Stimulated activated CD4-positive, alpha-beta T cell treated with anti-CD3 and anti-CD28 coated beads, TNF-alpha, amount 100 ng/mL, for 48 hours (primary cell): ENCODE measurements at regions not wholly inside any gene's neighbourhood (a gene's known extent, or its start where the extent isn't known, plus 50 kb on each side); places are given as distances from the start of the nearest gene placed in this dataset.

Experiments
- DNase-seq, 3 donors: peaks; one replicate each; pipeline ENCODE4 v3.0.0-alpha.2; 2020; ENCODE audit warnings: low read depth in 3 of 3

DNA sequence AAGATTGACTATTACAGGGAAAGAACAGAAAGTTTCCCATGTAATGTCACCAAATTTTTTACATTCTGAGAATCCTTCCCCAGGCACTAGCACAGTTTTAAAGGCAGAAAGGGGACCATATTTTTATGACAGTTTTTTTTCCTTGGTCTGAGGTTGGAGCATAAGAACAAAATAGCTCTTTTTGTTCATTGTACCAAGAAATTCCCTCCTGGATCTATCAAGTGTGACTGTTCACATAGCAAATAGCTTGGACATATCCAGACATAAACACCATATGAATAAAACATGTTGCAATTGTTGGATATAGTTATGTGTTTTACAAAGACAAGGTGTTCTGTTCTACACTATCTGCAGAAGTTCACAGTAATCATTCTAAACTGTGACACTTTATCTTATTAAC lies 182.4 kb upstream of the ADGRL2 start:
- DNase-seq: no peak

DNA sequence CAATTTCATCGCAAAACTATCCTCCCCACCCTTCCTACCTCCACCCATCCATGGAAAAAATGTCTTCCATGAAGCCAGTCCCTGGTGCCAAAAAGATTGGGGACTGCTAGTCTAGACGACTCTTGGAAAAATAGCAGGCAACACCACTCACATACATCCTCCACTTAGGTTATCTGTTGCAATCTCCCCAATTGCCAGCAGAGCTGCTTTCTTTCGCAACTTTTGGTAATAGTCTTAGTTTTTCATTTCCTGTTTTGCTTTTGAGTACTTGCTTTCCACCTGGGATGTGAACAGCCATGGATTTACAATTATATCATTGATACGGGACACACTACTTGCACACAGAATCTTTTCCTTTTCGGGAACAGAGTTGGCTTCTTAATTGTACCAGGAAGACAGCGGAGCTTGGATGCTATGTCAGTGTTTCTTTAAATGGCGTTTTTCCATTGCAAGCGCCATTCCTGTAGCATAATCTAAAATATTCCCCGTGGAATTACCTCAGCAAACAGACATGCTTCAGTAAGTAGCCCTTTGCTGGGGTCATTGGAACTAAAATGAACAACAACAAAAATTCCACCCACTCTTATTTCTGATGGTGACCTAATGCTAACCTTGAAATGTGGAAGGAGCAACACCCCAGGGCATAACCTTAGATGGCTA lies 183.3 kb upstream of the ADGRL2 start:
- DNase-seq: no peak

DNA sequence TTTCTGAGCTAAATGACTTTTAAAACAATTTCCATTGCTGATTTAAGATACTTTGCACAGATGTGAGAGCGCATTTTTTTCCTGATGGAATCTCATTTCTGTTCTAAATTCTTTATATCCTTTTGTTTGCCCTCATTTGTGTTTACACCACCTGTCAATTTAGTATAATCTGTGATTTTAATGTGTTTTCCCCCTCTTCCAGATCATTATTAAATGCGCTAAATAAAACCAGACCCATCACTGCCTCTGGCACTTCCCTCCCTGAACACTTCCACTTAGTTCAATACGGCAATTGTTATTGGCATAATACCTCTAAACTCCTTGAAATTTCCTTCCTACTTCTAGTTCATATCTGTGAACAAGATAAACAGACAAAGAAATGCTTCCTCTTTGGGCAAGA lies 186.9 kb upstream of the ADGRL2 start:
- no peak for DNase-seq

DNA sequence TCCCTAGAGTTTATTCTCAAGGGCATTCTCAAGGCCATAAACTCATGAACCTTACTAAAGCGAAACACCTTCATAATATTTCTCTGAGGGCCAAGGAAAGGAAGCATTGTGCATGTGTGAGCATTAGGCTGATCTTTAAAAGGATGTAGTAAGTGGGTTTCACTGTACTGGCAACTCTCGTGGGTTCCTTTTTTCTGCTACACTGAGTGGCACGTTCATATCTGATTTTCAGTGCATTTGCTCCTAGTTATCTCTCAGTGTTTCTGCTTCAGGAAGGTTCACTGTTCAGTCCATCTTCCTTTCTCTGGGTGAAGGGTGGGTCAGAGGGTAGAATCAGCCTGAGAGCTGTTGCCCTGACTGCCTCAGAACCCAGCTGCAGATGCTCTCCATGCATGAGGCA lies 192.8 kb upstream of the ADGRL2 start:
- DNase-seq: no peak

DNA sequence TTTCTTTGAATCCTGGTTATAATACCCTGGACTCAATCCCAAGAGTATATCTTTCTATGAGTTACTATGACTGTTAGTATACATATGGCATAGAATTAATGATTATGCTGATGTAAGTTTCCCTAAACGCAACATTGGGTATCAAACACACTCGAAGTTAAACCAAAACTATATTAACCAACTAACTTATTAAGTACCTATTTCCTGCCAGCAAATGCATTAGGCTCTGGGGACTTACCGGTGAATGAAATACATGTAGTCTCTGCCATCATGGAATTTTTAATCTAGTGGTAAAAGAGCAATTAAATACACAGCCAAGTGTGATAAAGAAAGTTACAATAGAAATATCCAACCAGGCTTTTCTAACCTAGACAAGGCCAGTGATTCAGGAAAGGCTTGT lies 193.6 kb upstream of the ADGRL2 start:
- DNase-seq: no peak

DNA sequence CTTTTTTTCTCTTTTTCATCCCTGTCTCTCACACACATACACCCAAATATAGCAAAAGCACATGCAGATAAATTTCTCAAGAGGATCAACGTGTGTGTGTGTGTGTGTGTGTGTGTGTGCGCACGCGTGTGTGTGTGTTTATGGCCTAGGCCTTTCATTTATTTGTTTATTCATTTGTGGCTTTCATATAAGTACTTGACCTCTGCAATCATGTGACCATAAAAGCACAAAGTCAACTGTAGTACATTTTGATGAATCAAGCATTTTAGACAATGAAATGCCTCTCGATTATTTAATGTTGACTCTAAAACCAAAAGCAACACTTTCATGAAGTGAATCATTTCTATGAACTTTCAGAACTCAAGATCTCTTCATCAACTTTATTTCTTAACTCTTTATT lies 194.1 kb upstream of the ADGRL2 start:
- no peak for DNase-seq

DNA sequence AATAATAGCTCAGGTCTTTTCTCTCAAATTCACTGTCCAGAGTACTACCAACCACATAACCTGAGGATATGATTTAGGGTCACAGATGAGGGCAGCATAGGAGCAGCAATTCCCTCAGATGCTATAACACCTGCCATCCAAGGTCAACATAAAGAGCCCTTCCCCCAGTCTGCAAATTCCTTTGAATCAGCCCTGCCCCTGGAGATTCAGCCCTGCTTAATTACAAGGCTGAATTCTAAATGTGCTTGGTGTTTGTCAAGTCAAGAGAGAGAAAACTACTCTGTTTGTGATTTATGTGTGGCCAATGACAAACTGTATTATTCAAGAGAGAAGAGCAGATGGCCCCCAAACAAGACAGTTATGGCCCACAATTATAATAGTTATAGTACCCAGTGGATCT lies 195.7 kb upstream of the ADGRL2 start:
- DNase-seq: no peak

DNA sequence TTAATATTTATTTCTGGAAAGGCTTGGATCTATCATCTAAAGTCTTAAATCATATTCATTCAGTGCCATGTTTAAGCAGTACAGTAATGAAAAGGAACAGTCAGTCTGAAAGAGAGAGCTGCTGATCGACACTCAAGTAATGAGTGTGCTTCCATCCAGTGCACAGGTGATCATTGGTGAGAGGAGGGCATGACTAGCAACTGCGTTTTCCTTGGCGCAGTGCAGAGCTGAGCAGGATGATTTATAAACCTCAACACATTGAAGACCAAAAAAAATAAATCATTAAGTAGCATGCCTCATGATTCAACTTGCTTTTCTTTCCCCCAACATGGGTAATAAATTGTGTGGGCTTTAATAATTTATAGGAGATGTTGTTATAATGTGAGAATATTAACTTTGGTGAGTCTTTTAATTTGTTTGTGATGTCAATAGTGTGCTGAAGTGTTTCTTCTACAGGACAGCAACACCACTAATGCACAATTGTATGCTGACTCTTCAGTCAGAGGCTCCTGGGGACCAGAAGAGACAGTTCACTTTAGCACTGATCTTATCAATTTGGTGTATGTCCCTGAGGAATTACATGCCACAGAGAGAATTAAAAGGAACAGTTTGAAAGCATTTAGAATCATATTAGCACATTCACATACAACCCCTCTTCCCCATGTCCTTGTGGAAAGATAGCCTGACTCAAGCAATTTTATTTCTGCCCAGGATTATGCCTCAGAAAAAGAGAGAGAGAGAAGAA lies 199.7 kb upstream of the ADGRL2 start:
- DNase-seq: no peak

DNA sequence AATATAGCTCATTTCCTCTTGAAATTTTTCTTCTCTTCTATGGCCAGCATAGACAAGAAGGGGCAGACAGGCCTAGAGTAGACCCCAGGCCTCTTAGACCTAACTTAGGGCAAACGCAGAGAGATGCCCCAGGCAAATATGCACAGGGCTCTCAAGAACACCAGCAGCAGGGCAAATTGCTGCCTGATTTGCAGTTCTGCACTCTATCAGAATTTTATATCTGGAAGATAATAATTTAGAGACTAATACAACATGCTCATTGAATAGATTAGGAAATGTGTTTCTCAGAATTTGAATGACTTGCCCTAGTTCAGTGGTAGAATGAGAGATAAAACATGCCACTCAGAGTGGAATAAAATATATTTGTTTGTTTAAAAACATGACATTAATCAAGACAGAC lies 200.4 kb upstream of the ADGRL2 start:
- no peak for DNase-seq

DNA sequence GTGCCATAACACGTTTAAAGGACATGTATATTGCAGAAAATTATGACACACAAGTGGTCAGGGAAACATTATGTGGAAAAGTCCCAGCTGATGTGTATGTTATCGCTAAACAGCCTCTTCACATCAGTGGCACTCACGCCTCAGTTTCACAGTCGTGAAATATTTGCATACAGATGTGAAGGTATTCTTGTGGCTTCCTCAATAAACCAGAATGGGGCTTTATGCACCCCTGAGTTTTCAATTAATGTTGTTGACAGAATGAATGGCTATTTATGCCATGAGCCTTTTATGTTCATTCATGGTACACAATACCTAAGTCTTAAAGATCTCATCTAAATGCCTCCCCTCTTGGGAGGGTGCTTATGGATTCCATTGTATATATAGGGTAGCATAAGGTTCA lies 202.1 kb upstream of the ADGRL2 start:
- DNase-seq: no peak

DNA sequence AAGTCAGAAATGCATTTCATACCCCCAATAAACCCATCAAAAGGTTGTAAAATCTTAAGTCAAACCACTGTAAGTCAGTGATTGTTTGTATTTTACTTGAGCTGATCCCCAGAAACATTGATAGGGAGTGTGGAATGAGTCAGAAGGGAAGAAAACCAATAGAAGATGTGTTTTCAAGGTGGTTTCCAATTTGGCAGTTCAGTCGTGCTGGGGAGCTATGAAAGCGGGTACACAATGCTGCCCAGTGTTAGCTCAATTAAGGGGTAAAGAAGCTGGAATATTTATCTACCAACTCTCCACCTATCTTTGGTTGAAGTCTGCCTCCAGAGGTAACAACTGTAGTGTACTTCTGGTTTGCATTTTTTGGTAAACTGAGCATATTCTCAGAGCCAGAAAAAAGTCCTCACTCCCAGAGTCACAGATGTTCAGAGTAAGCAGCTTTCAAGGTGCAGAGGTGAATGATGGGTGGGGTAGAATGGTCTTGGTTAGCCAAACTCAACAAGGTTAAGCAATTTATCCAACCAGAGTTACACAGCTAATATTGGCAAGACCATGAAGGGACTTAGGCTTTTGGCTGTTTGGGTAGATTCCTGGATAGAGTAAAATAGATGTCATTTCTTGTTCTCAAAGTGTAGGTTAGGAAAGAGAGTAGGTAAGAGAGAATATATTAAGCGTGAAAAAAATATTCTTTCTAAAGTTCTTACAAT lies 202.9 kb upstream of the ADGRL2 start:
- DNase-seq: no peak

DNA sequence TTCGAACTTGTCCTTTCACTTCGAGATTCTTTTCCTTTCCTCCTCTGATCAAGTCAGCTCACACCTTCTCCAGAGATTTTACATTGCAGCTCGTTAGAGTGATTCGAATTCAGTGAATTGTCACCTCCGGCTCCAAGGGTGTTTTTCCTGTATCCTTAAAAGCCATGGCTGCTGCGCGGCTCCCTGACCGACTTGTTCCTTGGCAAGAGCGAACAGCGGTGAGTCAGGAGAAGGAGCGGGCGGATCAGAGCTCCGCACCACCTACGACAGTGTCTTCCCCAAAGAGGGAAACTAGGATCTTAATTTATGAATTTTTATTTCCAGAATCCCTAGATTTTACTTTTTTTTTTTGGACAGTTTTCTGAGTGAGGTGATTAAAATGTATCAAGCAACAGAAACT lies 204.4 kb upstream of the ADGRL2 start:
- DNase-seq: no peak

DNA sequence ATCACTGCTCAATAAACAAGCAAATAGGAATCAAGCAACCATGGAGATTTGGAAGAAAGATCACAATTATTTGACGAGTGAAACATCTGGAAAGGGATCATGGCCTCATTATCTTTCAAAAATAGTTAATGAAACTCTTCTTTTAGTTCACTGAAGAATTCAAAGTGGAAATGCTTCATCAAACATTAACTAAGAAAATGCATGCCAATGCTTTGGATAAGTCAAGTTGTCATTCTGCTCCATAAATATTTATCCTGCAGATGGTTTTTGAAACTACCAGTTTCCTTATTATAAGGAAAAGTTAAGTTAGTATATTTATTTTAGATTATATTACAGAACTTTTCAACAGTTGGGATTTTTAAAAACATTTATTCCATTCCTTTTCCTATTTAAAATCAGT lies 206.5 kb upstream of the ADGRL2 start:
- DNase-seq: no peak

DNA sequence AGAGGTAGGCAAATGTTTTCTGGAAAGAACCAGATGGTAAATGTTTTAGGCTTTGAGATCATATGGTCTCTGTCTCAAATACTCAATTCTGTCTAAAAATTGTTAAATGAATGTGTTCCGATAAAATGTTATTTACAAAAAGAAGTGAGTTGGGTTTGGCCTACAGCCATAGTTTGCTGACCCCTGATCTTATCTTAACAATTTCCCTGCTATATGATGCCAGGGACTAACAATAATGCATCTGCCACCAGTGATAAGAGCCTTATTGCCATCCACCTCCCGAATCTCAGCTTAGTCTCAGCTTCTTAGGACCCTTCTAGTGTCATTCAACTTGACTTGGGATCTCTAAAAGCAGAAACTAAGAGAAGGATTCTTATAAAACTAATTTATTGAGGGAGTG lies 208.5 kb upstream of the ADGRL2 start:
- DNase-seq: no peak

DNA sequence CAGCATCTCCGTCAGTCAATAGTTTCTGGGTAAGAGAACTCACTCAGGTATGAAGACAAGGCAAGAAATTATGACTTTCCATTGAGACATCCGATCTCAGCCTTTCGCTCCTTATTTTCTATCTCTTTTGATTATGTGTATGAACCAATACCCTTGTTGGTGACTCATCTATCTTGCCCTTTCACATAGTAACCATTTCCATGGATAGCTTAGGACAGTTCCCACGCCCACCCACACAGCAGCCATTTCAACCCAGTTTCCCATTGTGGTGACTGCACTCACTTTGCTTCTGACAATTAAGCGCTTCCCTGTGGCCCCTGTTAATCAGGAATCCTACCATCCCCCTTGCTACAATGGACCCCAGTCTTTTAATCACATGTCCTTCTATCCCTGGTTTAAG lies 210.6 kb upstream of the ADGRL2 start:
- DNase-seq: no peak

DNA sequence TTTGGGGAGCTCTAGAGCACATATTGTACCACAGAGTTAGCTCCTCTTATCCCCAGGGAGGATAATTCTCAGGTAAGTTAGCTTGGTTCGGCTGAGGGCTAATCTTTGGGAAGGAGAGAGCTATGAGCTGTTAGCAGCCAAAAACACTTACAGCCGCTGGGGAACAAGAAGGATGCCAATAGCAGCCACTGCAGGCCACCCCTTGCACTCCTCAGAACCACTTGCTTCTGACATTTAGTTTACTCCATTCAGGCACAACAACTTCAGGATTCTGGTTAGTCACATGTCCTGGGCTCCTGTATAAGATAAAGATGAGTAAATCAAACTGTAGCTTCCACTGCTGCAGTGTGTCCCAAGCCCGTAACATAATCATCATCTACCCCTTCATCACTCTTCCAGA lies 212.6 kb upstream of the ADGRL2 start:
- DNase-seq: no peak

DNA sequence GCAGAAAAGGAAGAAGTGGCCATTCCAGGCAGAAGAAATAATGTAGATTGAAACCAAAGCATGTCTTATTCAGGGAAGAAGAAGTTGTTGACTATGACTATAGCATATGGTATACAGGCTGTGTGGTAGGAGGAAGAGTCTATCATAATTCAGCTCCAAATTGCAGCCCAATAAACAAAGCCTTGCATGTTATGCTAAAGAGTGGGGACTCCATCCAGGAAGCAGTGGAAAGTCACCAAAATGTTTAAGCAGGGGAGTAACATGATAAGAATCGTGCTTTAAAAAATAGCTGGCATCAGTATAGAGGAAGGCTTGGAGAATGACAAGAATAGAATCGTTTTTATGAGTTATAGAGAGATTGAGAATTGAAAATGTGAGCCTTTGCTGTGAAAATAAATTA lies 213.3 kb upstream of the ADGRL2 start:
- DNase-seq: no peak

DNA sequence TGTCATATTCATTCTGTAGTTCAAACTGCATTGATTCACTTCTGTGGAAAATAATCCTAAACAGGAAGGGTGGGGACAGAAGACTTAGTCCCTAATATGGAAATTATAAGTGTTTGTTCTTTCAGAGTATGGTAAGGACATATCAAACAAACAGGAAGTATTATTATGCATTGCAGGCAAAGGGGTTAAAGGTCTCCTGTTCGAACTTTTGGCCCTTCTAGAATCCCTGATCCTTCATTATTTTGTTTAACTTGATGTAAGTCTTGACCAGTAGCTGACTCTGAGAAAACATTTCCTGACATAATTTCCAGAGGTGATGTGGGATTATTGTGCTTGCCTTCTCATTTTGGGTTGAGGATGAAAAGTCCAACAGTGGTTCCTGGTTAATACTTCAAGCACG lies 215.4 kb upstream of the ADGRL2 start:
- DNase-seq: no peak

DNA sequence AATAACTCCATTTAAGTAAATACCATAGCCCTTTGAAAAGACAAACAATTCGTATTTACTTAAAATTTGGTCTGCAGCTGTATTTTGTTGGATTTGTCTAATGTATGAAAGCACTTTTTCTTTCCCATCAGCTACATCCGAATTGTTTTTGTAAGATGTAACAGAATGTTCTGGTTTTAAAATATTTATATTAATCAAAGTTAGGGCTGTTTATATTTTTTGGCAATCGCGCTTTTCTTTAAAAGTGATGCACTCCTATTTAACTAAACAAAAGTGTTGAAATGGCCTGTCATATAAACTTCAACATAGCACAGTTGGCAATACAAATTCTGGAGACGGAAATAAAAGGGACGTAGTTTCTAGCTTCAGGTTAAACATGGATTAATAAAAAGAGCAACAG lies 216.3 kb upstream of the ADGRL2 start:
- DNase-seq: no peak

DNA sequence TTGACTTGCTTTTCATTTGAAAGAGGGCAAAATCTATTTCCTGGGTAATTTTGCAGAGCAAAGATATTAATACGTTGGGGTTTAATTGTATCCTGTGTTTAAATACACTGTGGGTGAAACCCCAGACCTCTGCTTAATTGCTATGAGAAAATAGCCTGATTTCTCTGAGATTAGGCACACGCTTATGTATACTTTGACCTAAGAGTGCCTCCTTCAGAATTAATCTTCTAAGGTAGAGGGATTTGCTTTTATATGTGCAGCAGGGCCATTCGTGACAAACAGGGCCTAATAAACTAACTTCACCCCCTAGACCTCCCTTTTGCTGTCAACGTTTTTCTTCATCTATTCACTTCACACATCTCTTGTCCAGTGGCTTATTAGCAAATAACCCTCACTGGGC lies 216.9 kb upstream of the ADGRL2 start:
- no peak for DNase-seq

DNA sequence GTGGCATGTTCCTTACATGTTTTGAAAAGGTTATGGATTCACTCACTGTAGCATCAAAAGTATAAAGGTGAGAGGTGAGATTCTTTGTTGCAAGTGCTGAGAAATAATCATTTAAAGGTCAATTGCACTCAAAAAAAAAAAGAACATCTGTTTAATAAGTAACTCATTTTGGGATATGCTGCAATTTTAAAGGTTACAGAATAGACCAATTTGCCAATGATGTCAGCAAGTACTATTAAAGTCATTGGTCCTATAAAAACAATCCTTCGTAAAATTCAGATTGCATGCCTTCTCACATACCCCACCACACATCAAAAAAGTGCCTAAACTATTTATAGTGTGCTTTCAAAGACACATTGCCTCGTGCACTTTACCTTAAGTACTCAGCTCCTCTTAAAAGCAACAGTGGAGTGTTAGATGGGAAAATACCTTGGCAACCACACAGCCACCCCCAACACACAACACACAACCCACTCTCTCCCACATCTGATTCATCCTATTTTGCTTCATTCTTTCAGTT lies 218.2 kb upstream of the ADGRL2 start:
- no peak for DNase-seq

DNA sequence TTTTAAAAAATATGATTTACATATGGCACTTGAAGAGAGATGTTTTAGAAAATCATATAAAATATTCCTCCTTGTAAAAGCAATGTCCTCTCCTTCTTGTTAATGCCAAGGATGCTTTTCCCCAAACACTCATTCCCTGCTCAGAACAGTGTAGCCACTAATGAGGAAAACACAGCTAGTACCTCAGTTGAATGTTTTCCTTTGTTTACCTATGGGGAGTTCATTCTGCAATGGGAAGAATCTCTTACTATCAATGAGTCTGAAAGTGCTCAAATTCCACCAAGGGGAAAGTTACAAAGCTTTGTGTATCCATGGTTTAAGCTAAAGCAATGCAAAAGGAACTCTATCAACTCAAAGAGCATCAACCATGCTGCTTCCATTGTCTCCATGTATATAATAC lies 221.9 kb upstream of the ADGRL2 start:
- DNase-seq: no peak
